B cell (primary cell): ENCODE measurements at regions not wholly inside any gene's neighbourhood (a gene's known extent, or its start where the extent isn't known, plus 50 kb on each side); places are given as distances from the start of the nearest gene placed in this dataset.

Source experiments
- ATAC-seq: fragments of 200-7000 bp; cut with Tn5 transposase; one replicate; pipeline ENCODE4 v1.10.0; 2021; ENCODE audit warnings: low read depth, mild to moderate bottlenecking, moderate number of reproducible peaks, moderate library complexity
- CTCF ChIA-PET: fragments of 350-600 bp; sonication (Branson Sonifier 250); formaldehyde crosslinking; loops from one replicate; lab custom pipeline; 2021; ENCODE audit warnings: antibody characterized with exemption, inconsistent platforms; lab: Charles Lee
- POLR2A ChIA-PET: fragments of 350-600 bp; sonication (Branson Sonifier 250); formaldehyde crosslinking; loops from one replicate; lab custom pipeline; 2021; ENCODE audit warnings: antibody characterized with exemption; lab: Charles Lee
- DNase-seq: peaks from one replicate; pipeline ENCODE4 v3.0.0; 2013
- H2AFZ ChIP-seq: 2 replicates; pipeline ENCODE4 v1.6.1; 2012; ENCODE audit warnings: mild to moderate bottlenecking, low read depth, low read length; ENCODE audit not compliant: insufficient read depth, poor library complexity, severe bottlenecking
- H3K27ac ChIP-seq, 2 donors: 1 replicate in 1 of 2; 2 replicates in 1 of 2; pipeline ENCODE4 v1.5.1; 2012 to 2013; ENCODE audit warnings: low read length in 2 of 2, mild to moderate bottlenecking in 2 of 2, moderate library complexity in 1 of 2
- H3K27me3 ChIP-seq, 4 experiments: fragments of 200-600 bp in 1 of 4; sonication (generic) in 1 of 4; replicated peaks in 1 of 4; 1 replicate in 2 of 4; 2 replicates in 2 of 4; pipeline versions ENCODE4 v1.6.1 to v1.7.0; 2013 to 2016; ENCODE audit warnings: low read length in 3 of 4, mild to moderate bottlenecking in 2 of 4, mixed read lengths in 1 of 4, moderate library complexity in 1 of 4; ENCODE audit not compliant: insufficient read depth in 4 of 4, control insufficient read depth in 3 of 4; ENCODE audit errors: control extremely low read depth in 1 of 4
- H3K36me3 ChIP-seq, 2 experiments: replicated peaks in 1 of 2; 1 replicate in 1 of 2; 2 replicates in 1 of 2; pipeline versions ENCODE4 v1.6.1 to v1.7.1; 2013; ENCODE audit warnings: low read length in 1 of 2; ENCODE audit not compliant: insufficient read depth in 2 of 2, control insufficient read depth in 1 of 2; ENCODE audit errors: control extremely low read depth in 1 of 2, extremely low read depth in 1 of 2
- H3K4me1 ChIP-seq, 2 donors: fragments of 200-600 bp in 1 of 2; sonication (generic) in 1 of 2; 1 replicate in 1 of 2; 2 replicates in 1 of 2; pipeline versions ENCODE4 v1.5.1 to v1.6.1; 2013 to 2017; ENCODE audit warnings: low read length in 2 of 2; ENCODE audit not compliant: control insufficient read depth in 2 of 2, insufficient read depth in 2 of 2
- H3K4me2 ChIP-seq: replicated peaks from 2 replicates; pipeline ENCODE3; 2012; ENCODE audit warnings: mild to moderate bottlenecking, low read depth, low read length; ENCODE audit not compliant: poor library complexity, severe bottlenecking
- H3K4me3 ChIP-seq, 5 experiments: fragments of 200-600 bp in 1 of 5; sonication (generic) in 1 of 5; 1 replicate in 3 of 5; 2 replicates in 2 of 5; pipeline versions ENCODE4 v1.5.1 to v1.7.0; 2011 to 2016; ENCODE audit warnings: low read length in 4 of 5, mild to moderate bottlenecking in 4 of 5, low read depth in 2 of 5, control low read depth in 1 of 5, moderate library complexity in 1 of 5; ENCODE audit not compliant: insufficient read depth in 1 of 5; ENCODE audit errors: control extremely low read depth in 1 of 5, extremely low read depth in 1 of 5
- H3K79me2 ChIP-seq: fragments of 200-600 bp; sonication (generic); one replicate; pipeline ENCODE4 v1.6.0; 2016; ENCODE audit warnings: low read length; ENCODE audit not compliant: control insufficient read depth, insufficient read depth
- H3K9ac ChIP-seq: fragments of 200-600 bp; sonication (generic); 2 replicates; pipeline ENCODE4 v1.6.1; 2017; ENCODE audit warnings: mild to moderate bottlenecking, low read length, moderate library complexity
- H3K9me3 ChIP-seq, 3 donors: one replicate each; pipeline versions ENCODE4 v1.6.1 to v1.7.1; 2013; ENCODE audit warnings: low read length in 2 of 3; ENCODE audit not compliant: control insufficient read depth in 2 of 3, insufficient read depth in 1 of 3; ENCODE audit errors: control extremely low read depth in 1 of 3
- H4K20me1 ChIP-seq: 2 replicates; pipeline ENCODE4 v1.6.0; 2012; ENCODE audit warnings: mild to moderate bottlenecking, low read length; ENCODE audit not compliant: insufficient read depth, control insufficient read depth, poor library complexity, severe bottlenecking
- H3K27ac Mint-ChIP-seq: one replicate; pipeline ENCODE4 v1.8.0; 2021; ENCODE audit warnings: mixed read lengths
- H3K27me3 Mint-ChIP-seq: one replicate; pipeline ENCODE4 v1.8.0; 2021; ENCODE audit warnings: mixed read lengths
- H3K4me1 Mint-ChIP-seq: one replicate; pipeline ENCODE4 v1.8.0; 2021; ENCODE audit warnings: mixed read lengths
- H3K4me3 Mint-ChIP-seq: one replicate; pipeline ENCODE4 v1.8.0; 2021; ENCODE audit warnings: mixed read lengths
- H3K9me3 Mint-ChIP-seq: one replicate; pipeline ENCODE4 v1.8.0; 2022; ENCODE audit warnings: mixed read lengths; ENCODE audit not compliant: insufficient read depth
- CTCF ChIP-seq: fragments of 200-600 bp; IDR thresholded peaks from one replicate; pipeline ENCODE4 v1.8.0; 2022; ENCODE audit warnings: antibody characterized with exemption, mild to moderate bottlenecking
- EZH2 ChIP-seq: IDR thresholded peaks from 2 replicates; pipeline ENCODE4 v1.6.1; 2012; ENCODE audit warnings: borderline replicate concordance, low read depth, mild to moderate bottlenecking, moderate library complexity, low read length; ENCODE audit not compliant: insufficient read depth, poor library complexity, severe bottlenecking
- WGBS: methylation state at CpG from one replicate; pipeline ENCODE4 v1.1.5; 2013; ENCODE audit warnings: missing lambda C conversion rate; ENCODE audit not compliant: insufficient coverage; 5-methylcytosine and 5-hydroxymethylcytosine counted together
- intact Hi-C: fragments of 100-400 bp; cut with micrococcal nuclease; formaldehyde crosslinking; loops from one replicate; pipeline ENCODE4 v1.10.0; 2022

- Histone ChIP-seq H3K36me3 (no peaks in the 10 kb centered on the region), H3K79me2 (no peaks in the 10 kb centered on the region), H4K20me1 (no peaks in the 10 kb centered on the region), H3K9me3 (peaks cover 0 to 5% (median 3%) of the 10 kb centered on the region in 3 donors), H3K4me3 (no peak overlapping the region), H3K27ac (no peak overlapping the region), H3K27me3 (no peaks in the 10 kb centered on the region), H3K4me2 (no peak overlapping the region), H3K9ac (no peak overlapping the region), H3K4me1 (no peaks in the 10 kb centered on the region), H2AFZ (no peak overlapping the region)
- WGBS: 92% methylated on average over 3 of the region's 3 CpGs
- Mint-ChIP-seq H3K27ac (no peak overlapping the region), H3K27me3 (no peaks in the 10 kb centered on the region), H3K9me3 (peaks cover 2% of the 10 kb centered on the region), H3K4me1 (no peaks in the 10 kb centered on the region), H3K4me3 (no peak overlapping the region)
- TF ChIP-seq EZH2: no peak
- no peak for TF ChIP-seq CTCF
- ChIA-PET POLR2A (no interaction called here), CTCF (no interaction called here)
- intact Hi-C loops: no loop called here
- no peak for ATAC-seq
- no peak for DNase-seq
Observed at GRCh38 chr13:53220038-53220437, 191.4 kb downstream of the OLFM4 start.

- WGBS: 67% methylated on average over 3 of the region's 8 CpGs
- TF ChIP-seq EZH2 (no peak), CTCF (no peak)
- Histone ChIP-seq H3K4me1 (no peaks in the 10 kb centered on the region), H3K36me3 (no peaks in the 10 kb centered on the region), H4K20me1 (no peaks in the 10 kb centered on the region), H3K27me3 (no peaks in the 10 kb centered on the region), H3K9me3 (peaks cover 0 to 2% (median 0%) of the 10 kb centered on the region in 3 donors), H3K27ac (no peak overlapping the region), H3K9ac (no peak overlapping the region), H3K4me2 (no peak overlapping the region), H3K4me3 (no peak overlapping the region), H3K79me2 (no peaks in the 10 kb centered on the region), H2AFZ (no peak overlapping the region)
- Mint-ChIP-seq H3K27me3 (no peaks in the 10 kb centered on the region), H3K9me3 (no peaks in the 10 kb centered on the region), H3K27ac (no peak overlapping the region), H3K4me3 (no peak overlapping the region), H3K4me1 (no peaks in the 10 kb centered on the region)
- CTCF ChIA-PET: interaction anchor here (1.9 kb wide), 1 partner anchor 12 kb away, joined by 4 read pairs; no protein-coding TSS in a partner anchor
- POLR2A ChIA-PET: no interaction called here
- ATAC-seq (no peak), DNase-seq (no peak)
- intact Hi-C loops: no loop called here
Observed at GRCh38 chr13:53237696-53238095, 209.1 kb downstream of the OLFM4 start.
